HG02623 (cell line): ENCODE measurements at regions not wholly inside any gene's neighbourhood (a gene's known extent, or its start where the extent isn't known, plus 50 kb on each side); places are given as distances from the start of the nearest gene placed in this dataset.

Source experiments
- ATAC-seq: cut with Tn5 transposase; IDR thresholded peaks from one replicate; pipeline ENCODE4 v1.9.1; 2021; ENCODE audit warnings: moderate library complexity; ENCODE audit not compliant: unreplicated experiment

DNA sequence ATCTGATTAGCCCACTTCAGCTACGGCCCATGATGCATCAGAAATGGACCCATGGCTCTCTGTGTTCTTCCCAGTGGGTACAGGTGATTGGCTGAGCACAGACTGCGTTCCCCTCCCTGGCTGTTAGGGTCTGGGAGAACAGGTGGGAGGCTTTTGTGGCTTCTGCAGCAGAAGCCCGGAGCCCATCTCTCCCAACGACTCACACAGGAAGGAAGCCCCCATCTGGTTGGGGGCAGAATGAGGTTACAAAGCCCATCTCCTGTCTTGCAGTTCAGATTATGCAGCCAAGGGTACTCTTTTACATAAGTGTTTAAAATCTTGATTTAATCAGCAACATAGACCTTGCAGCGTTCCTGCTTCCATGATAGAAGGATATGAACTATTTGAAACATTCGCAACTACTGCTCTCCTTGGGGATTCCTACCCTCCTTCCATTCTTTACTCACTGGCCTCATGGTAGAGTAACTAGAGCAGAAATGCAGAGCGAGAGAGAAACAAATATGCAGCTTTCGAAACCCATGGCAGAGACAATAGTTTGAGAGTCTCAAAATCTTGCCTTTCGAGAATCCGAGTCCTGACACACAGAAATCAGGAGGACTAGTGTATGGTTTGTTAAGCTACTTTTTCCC is 291.3 kb downstream of the TLE3 start:
- ATAC-seq, result no peak

DNA sequence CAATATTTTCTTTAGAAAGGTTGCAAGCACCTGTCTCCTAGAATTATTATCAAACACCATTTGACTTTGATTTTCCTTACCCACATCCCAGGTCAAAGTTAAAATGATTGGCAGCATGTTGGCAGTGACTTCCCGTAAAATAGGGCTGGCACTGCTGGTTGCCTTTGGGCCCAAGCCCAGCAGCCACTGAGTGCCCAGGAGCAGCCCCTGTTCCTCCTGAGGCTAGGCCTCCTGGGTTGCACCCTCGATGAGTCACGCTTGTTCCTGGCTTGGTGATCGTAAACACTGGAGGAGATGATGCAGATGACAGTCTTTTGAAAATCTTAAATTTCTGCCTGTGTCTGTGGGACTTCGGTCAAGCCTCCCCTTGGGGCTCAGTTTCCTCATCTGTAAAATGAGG is 290.0 kb downstream of the TLE3 start:
- no peak for ATAC-seq

DNA sequence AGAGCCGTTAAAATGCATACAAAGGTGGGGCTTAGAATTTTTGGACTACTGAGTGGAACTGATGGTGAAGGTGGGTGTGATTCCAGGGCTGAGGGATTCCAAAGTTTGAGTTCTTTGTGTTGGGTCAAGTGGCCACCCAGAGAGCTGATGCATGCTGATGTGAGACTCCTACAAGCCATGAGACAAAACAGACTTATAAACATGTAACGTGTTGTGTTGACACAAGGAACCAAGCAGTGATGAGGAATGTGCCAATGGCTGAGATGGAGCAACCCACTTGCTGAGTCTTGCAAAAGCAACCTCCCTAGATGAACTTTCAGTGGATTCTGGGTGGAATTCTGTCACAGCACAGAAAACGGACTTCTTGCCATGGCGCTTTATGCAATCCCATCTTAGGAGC is 289.0 kb downstream of the TLE3 start:
- no peak for ATAC-seq

GRCh38 chr15:69809421-69809820 is 288.3 kb downstream of the TLE3 start:
- ATAC-seq, result no peak

GRCh38 chr15:69810431-69811354 is 287.0 kb downstream of the TLE3 start:
- ATAC-seq, result no peak

GRCh38 chr15:69812861-69813261 is 284.9 kb downstream of the TLE3 start:
- no peak for ATAC-seq

DNA sequence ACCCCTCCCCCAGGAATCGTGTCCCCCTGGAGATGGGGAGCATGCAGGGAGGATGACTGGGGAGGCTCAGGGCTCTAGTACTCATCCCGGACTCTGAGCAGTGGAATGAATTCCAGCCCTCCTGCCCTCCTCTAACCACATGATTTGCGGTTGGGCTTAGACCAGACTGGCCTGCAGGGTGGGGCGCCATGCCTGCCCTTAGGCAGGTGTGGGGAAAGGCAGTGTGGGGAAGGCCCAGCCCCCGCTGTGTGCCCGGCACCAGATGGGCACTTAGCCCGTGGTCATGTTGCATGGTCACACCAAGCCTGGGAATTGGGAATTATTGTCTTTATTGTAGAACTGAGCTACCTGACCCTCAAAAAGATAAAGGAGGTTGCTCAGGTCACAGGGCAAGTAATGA is 283.8 kb downstream of the TLE3 start:
- ATAC-seq, result no peak

GRCh38 chr15:69814932-69815331 is 282.8 kb downstream of the TLE3 start:
- ATAC-seq, result no peak

- ATAC-seq, result no peak
Measured at GRCh38 chr15:69815793-69816192, 281.9 kb downstream of the TLE3 start.

GRCh38 chr15:69816522-69816921 is 281.2 kb downstream of the TLE3 start:
- no peak for ATAC-seq

GRCh38 chr15:69818529-69818928 is 279.2 kb downstream of the TLE3 start:
- no peak for ATAC-seq

DNA sequence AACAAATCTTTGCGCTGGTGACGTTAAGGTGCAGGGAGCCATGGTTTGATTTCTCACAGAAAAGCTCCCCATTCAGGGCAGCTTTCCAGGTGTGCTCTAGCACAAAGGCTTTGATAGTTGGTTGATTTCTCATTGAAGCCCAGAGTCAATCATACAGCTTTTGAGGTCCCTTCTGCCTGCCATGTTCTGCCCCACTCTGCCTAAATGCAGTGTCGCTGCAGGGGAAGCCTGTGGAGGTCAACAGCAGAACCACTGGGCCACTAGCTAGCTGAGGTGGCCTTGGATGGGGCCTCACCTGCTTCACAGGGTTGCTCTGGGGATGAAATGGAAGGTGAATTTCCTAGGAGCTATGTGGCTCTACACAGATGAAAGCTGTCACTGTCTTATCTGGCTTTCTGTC is 278.3 kb downstream of the TLE3 start:
- ATAC-seq, result no peak

DNA sequence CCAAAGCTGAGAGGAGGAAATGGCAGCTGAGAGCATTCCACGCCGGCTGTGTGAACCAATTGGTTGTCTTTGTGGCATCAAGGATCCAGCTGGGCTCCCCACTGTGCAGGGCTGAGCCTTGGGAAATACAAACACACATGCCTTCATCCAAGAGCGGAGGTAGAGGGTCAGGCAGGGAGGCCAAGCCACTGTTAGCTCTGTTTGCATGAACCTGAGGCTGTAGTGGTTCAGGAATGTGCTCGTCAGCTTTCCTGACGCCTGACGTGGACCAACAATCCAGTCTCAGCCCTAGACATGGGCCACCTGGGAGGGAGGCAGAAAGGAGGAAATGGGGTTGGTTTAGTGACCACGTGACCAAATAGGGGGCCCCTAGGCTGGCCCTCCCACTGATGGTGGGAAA is 276.9 kb downstream of the TLE3 start:
- ATAC-seq, result no peak

- ATAC-seq, result no peak
Measured at GRCh38 chr15:69823223-69823907, 274.4 kb downstream of the TLE3 start.

- no peak for ATAC-seq
Measured at GRCh38 chr15:69824075-69824876, 273.4 kb downstream of the TLE3 start.

DNA sequence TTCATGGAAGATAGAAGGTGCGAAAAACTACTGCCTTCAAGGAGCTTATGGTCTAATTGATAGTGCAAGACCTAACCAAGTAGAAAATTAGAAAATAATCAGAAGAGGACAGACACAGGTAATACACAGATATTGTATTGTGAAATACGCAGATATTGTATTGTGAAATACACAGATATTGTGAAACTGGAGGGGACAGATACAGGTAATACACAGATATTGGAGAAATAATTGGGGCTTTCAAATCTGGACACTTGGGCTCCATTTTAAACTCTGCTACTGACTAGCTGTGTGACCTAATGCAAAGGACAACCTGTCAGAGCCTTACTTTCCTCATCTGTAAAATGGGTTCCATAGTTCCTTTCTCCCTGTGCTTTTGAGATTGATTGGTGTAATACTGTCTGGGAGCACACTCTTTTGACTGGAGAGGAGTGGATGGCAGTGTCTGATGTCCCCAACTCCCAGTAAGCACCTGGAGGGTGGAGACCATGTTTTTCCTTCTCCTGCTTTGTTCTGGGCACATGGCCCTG is 272.8 kb downstream of the TLE3 start:
- ATAC-seq, result no peak

- ATAC-seq, result no peak
Measured at GRCh38 chr15:69825941-69826818, 271.5 kb downstream of the TLE3 start.

DNA sequence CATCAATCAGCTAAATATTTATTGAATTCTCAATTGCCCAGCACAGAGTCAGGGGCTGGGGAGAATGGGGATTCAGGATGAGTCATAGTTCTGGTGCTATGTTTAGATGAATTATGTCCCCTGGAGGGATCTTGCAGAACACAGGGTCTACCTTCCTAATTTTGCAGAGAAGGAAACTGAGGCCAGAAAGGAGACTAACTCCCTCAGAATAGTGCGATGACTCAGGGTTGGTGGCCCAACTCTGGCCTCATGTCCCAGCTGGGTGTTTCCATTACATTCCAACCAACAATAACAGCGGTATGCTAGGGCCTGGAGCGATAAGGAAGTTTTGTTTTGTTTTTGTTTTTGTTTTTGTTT is 270.9 kb downstream of the TLE3 start:
- no peak for ATAC-seq

DNA sequence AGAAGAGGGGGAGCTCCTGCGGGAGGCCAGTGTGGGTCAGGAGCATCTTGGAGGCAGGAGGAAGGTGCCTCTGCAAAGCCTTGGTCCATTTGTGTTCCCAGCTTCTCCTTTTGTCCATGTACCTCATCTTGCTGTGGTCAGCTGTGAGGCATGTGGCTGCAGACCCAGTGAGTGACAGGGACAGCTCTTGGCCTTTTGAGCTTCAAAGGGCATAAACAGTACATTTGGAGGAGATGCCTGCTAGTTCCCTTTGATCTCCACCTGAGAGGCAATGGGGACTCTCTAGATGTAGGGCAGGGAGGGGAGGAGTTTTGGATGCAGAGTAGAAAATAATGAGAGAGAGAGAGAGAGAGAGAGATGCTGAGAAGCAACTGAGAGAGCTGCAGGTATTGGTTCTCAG is 270.0 kb downstream of the TLE3 start:
- no peak for ATAC-seq
